ENCODE measurements at regions not wholly inside any gene's neighbourhood (a gene's known extent, or its start where the extent isn't known, plus 50 kb on each side); places are given as distances from the start of the nearest gene placed in this dataset.
A peak's percentile ranks its signal among the peaks of the same experiment; 100 is the strongest.
"Not testable (repeated sequence)": the region's sequence is repeated elsewhere in the genome, so short reads cannot be mapped to it uniquely, and the experiment has no call there.

- Mint-ChIP-seq H3K4me3 (peak overlapping the region; percentile 51), H3K9me3 (no peaks in the 10 kb centered on the region), H3K36me3 (ENCODE audit: low read depth) (no peaks in the 10 kb centered on the region), H3K27me3 (ENCODE audit: low read depth) (peaks cover 42% of the 10 kb centered on the region), H3K27ac (no peak overlapping the region), H3K4me1 (ENCODE audit: low read depth) (peaks cover 6% of the 10 kb centered on the region)
- no peak for DNase-seq (ENCODE audit: low spot score)
These were observed 100.7 kb downstream of the SLC16A1 start for GRCh38 chr1:112855152-112855828.

DNA sequence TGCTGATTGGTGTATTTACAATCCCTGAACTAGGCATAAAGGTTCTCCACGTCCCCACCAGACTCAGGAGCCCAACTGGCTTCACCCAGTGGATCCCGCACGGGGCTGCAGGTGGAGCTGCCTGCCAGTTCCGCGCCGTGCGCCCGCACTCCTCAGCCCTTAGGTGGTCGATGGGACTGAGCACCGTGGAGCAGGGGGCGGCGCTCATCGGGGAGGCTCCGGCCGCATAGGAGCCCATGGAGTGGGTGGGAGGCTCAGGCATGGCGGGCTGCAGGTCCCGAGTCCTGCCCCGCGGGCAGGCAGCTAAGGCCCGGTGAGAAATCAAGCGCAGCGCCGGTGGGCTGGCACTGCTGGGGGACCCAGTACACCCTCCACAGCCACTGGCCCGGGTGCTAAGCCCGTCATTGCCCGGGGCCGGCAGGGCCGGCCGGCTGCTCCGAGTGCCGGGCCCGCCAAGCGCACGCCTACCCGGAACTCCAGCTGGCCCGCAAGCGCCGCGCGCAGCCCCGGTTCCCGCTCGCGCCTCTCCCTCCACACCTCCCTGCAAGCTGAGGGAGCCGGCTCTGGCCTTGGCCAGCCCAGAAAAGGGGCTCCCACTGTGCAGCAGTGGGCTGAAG, 101.5 kb downstream of the SLC16A1 start:
- not testable (repeated sequence) for H3K36me3 Mint-ChIP-seq (ENCODE audit: low read depth); H3K4me3 Mint-ChIP-seq; H3K27ac Mint-ChIP-seq; H3K9me3 Mint-ChIP-seq; DNase-seq (ENCODE audit: low spot score); H3K4me1 Mint-ChIP-seq (ENCODE audit: low read depth)
- H3K27me3 Mint-ChIP-seq (ENCODE audit: low read depth) = peaks cover 50% of the 10 kb centered on the region

DNA sequence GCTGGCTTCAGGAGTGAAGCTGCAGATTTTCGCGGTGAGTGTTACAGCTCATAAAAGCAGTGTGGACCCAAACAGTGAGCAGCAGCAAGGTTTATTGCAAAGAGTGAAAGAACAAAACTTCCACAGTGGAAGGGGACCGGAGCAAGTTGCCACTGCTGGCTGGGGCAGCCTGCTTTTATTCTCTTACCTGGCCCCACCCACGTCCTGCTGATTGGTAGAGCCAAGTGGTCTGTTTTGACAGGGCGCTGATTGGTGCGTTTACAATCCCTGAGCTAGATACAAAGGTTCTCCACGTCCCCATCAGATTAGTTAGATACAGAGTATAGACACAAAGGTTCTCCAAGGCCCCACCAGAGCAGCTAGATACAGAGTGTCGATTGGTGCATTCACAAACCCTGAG, 102.1 kb downstream of the SLC16A1 start:
- Mint-ChIP-seq H3K4me3 (peak overlapping the region; percentile 21), H3K27me3 (ENCODE audit: low read depth) (peaks cover 55% of the 10 kb centered on the region)
- H3K9me3 Mint-ChIP-seq; H3K27ac Mint-ChIP-seq; H3K4me1 Mint-ChIP-seq (ENCODE audit: low read depth); DNase-seq (ENCODE audit: low spot score); H3K36me3 Mint-ChIP-seq (ENCODE audit: low read depth): not testable (repeated sequence)

GRCh38 chr1:112852934-112853333, 103.1 kb downstream of the SLC16A1 start:
- no peaks in the 10 kb centered on the region for H3K36me3 Mint-ChIP-seq (ENCODE audit: low read depth)
- no peaks in the 10 kb centered on the region for H3K9me3 Mint-ChIP-seq
- peaks cover 63% of the 10 kb centered on the region for H3K27me3 Mint-ChIP-seq (ENCODE audit: low read depth)
- no peak overlapping the region for H3K27ac Mint-ChIP-seq
- DNase-seq (ENCODE audit: low spot score) = no peak
- H3K4me1 Mint-ChIP-seq (ENCODE audit: low read depth) = peaks cover 6% of the 10 kb centered on the region
- no peak overlapping the region for H3K4me3 Mint-ChIP-seq

GRCh38 chr1:112852276-112852675, 103.7 kb downstream of the SLC16A1 start:
- no peak overlapping the region for H3K27ac Mint-ChIP-seq
- H3K4me1 Mint-ChIP-seq (ENCODE audit: low read depth) = peaks cover 6% of the 10 kb centered on the region
- peaks cover 62% of the 10 kb centered on the region for H3K27me3 Mint-ChIP-seq (ENCODE audit: low read depth)
- H3K4me3 Mint-ChIP-seq = no peak overlapping the region
- H3K9me3 Mint-ChIP-seq = no peaks in the 10 kb centered on the region
- no peak for DNase-seq (ENCODE audit: low spot score)
- no peaks in the 10 kb centered on the region for H3K36me3 Mint-ChIP-seq (ENCODE audit: low read depth)

DNA sequence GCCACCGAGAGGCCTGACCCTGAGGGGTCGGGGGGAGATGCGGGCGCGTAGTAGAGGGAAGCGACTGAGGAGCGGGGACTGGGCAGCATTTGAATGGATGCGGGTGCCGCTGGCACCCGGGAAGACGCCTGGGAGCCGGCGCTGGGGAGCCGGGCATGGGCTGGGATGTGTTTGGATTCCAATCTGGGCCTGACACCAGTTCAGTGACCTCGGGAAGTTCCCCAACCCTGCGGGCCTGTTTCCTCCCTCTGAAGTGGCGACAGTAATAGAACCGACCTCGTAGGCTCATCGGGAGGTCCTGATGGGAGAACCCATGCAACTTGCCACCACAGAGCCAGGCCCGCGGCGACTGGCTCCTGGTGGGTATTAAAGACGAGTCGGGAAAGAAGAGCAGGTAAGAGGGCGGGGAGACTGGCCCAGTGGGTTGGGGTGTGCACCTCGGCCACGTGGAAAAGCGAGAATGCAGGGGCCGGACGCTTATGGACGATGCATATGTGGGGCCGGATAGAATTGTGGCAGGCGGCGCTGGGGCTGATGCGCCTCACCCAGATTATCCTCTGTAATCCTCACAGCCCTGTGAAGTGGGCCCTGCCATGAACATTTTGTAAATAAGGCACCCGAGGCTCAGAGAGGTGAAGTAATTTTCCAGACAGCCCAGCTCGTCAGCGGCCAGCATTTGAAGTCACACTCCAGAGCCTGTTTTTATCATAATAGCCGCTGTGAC, 105.8 kb downstream of the SLC16A1 start:
- Mint-ChIP-seq H3K4me1 (ENCODE audit: low read depth) (peaks cover 4% of the 10 kb centered on the region), H3K9me3 (no peaks in the 10 kb centered on the region), H3K27me3 (ENCODE audit: low read depth) (peaks cover 62% of the 10 kb centered on the region), H3K36me3 (ENCODE audit: low read depth) (no peaks in the 10 kb centered on the region), H3K4me3 (peak overlapping the region; percentile 68), H3K27ac (no peak overlapping the region)
- no peak for DNase-seq (ENCODE audit: low spot score)

GRCh38 chr1:112849425-112850033, 106.5 kb downstream of the SLC16A1 start:
- H3K27me3 Mint-ChIP-seq (ENCODE audit: low read depth) = peaks cover 59% of the 10 kb centered on the region
- H3K9me3 Mint-ChIP-seq = no peaks in the 10 kb centered on the region
- no peaks in the 10 kb centered on the region for H3K36me3 Mint-ChIP-seq (ENCODE audit: low read depth)
- no peak overlapping the region for H3K27ac Mint-ChIP-seq
- H3K4me1 Mint-ChIP-seq (ENCODE audit: low read depth) = peaks cover 2% of the 10 kb centered on the region
- DNase-seq (ENCODE audit: low spot score) = no peak
- peak overlapping the region; percentile 68 for H3K4me3 Mint-ChIP-seq

GRCh38 chr1:112841825-112842224, 114.2 kb downstream of the SLC16A1 start:
- peaks cover 28% of the 10 kb centered on the region for H3K27me3 Mint-ChIP-seq (ENCODE audit: low read depth)
- DNase-seq (ENCODE audit: low spot score) = no peak
- H3K27ac Mint-ChIP-seq = no peak overlapping the region
- peaks cover 23% of the 10 kb centered on the region for H3K4me1 Mint-ChIP-seq (ENCODE audit: low read depth)
- H3K36me3 Mint-ChIP-seq (ENCODE audit: low read depth) = no peaks in the 10 kb centered on the region
- H3K9me3 Mint-ChIP-seq = no peaks in the 10 kb centered on the region
- no peak overlapping the region for H3K4me3 Mint-ChIP-seq

DNA sequence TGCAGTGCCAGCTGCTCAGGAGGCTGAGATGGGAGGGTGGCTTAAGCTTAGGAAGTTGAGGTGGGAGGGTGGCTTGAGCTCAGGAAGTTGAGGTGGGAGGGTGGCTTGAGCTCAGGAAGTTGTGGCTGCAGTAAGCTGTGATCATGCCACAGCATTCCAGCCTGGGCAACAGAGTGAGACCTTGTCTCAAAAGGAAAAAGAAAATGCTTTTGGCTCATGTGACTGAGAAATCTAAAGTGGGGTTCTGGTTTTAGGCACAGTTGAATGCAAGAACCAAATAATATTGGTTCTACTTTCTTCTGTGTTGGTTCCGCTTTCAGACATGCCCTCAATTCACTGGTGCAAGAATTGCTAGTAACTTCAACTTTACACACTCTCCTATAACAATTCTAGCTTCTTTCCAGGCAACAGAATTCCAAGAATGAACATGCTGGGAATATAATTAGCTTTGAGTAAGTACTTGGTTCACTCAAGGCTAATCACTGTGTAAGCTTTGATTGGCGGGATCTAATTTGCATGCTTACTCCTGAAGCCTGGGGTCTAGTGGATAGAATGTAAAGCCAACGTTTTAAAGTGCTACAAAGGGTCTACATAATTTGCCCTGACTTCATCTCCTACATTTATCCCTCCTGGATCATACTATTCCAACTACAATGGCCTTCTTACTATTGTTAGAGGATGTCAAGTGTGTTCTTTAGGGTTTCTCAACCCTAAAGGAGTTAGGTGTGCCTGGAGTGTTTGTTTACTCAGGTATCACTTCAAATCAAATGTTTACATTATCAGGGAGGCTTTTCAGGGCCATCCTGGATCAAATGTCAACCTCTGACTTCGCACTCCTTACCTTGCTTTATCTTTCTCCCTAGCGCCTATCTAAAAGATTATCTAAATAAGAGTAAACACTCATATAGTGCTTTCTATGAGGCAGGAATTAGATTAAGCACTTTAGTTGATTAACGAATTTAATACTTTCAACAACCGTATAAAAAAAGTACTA, 115.1 kb downstream of the SLC16A1 start:
- H3K4me1 Mint-ChIP-seq (ENCODE audit: low read depth) = peaks cover 26% of the 10 kb centered on the region
- no peak overlapping the region for H3K27ac Mint-ChIP-seq
- DNase-seq (ENCODE audit: low spot score) = no peak
- peaks cover 26% of the 10 kb centered on the region for H3K27me3 Mint-ChIP-seq (ENCODE audit: low read depth)
- H3K9me3 Mint-ChIP-seq = no peaks in the 10 kb centered on the region
- peak overlapping the region; percentile 63 for H3K4me3 Mint-ChIP-seq
- no peaks in the 10 kb centered on the region for H3K36me3 Mint-ChIP-seq (ENCODE audit: low read depth)

DNA sequence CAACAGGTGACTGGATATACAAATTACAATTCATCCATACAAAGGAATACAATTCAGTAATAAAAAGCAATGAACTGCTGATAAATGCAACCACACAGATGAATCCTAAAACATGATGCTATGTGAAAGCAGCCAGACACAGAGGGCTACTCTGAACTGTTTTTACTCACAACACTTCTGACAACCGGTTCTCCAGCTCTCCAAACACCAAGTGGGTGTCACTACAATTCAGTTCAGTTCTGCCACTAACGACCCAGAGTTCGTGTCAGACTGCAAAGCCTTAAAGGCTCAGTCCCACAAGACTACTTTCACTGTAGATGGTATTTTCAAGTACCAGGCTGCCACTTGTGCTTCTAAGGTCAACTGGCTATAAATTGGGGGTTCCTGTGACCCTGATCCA, 119.4 kb downstream of the SLC16A1 start:
- Mint-ChIP-seq H3K4me1 (ENCODE audit: low read depth) (peaks cover 23% of the 10 kb centered on the region), H3K9me3 (no peaks in the 10 kb centered on the region), H3K36me3 (ENCODE audit: low read depth) (no peaks in the 10 kb centered on the region), H3K4me3 (no peak overlapping the region), H3K27me3 (ENCODE audit: low read depth) (peaks cover 28% of the 10 kb centered on the region), H3K27ac (no peak overlapping the region)
- DNase-seq (ENCODE audit: low spot score) = no peak

DNA sequence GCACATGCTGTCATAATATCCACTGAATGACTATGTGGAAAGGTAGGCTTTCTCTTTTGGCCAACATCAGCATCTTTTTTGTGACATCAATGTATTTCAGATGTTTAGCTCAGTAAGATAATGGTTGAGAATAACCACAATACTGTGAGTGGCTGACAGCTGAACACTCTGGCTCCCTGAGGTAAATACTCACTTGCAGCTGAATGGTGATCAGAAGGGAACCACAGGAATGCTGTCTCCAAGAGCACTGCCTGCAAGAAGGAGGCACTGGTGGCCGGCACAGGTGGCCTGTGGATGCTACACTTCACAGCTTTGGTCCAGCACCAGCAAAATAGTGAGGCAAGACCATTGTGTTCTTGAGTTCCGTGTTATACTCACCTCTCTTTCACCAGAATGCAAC, 118.7 kb upstream of the PPM1J start:
- no peak overlapping the region for H3K27ac Mint-ChIP-seq
- H3K9me3 Mint-ChIP-seq = no peaks in the 10 kb centered on the region
- H3K27me3 Mint-ChIP-seq (ENCODE audit: low read depth) = peaks cover 31% of the 10 kb centered on the region
- peaks cover 5% of the 10 kb centered on the region for H3K4me1 Mint-ChIP-seq (ENCODE audit: low read depth)
- no peaks in the 10 kb centered on the region for H3K36me3 Mint-ChIP-seq (ENCODE audit: low read depth)
- no peak overlapping the region for H3K4me3 Mint-ChIP-seq
- no peak for DNase-seq (ENCODE audit: low spot score)

GRCh38 chr1:112832259-112832658, 117.1 kb upstream of the PPM1J start:
- H3K4me1 Mint-ChIP-seq (ENCODE audit: low read depth); H3K9me3 Mint-ChIP-seq; DNase-seq (ENCODE audit: low spot score); H3K4me3 Mint-ChIP-seq; H3K27ac Mint-ChIP-seq; H3K36me3 Mint-ChIP-seq (ENCODE audit: low read depth): not testable (repeated sequence)
- peaks cover 36% of the 10 kb centered on the region for H3K27me3 Mint-ChIP-seq (ENCODE audit: low read depth)

DNA sequence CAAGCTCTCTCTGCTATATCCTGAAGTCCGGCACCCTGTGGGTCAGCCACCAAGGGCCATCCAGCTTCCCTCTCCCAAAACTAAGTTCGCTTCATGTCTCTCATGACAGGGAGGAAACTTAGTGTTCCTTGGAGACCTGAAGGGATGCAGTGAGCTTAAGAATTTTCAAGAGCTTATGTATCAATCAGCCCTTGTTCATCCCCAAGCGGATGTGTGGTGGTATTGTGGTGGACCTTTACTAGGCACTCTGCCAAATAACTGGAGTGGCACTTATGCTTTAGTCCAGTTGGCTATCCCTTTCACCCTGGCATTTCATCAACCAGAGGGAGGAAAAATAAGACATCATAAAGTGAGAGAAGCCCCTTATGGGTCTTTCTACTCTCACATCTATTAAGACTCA, 114.6 kb upstream of the PPM1J start:
- not testable (repeated sequence) for H3K4me3 Mint-ChIP-seq; H3K9me3 Mint-ChIP-seq; DNase-seq (ENCODE audit: low spot score); H3K4me1 Mint-ChIP-seq (ENCODE audit: low read depth); H3K36me3 Mint-ChIP-seq (ENCODE audit: low read depth); H3K27ac Mint-ChIP-seq
- peaks cover 40% of the 10 kb centered on the region for H3K27me3 Mint-ChIP-seq (ENCODE audit: low read depth)

All from T-helper 2 cell treated with Interferon-gamma antibody and Interleukin-4, amounts not matched to agents 5 μg/mL and 100 μg/mL, for 36 hours (primary cell).